NCI-H187 (cell line): ENCODE measurements at regions not wholly inside any gene's neighbourhood (a gene's known extent, or its start where the extent isn't known, plus 50 kb on each side); places are given as distances from the start of the nearest gene placed in this dataset.

Source experiments
- DNase-seq, 2 experiments: peaks; one replicate each; lab custom pipeline; 2025; lab: John Stamatoyannopoulos, UW

DNA sequence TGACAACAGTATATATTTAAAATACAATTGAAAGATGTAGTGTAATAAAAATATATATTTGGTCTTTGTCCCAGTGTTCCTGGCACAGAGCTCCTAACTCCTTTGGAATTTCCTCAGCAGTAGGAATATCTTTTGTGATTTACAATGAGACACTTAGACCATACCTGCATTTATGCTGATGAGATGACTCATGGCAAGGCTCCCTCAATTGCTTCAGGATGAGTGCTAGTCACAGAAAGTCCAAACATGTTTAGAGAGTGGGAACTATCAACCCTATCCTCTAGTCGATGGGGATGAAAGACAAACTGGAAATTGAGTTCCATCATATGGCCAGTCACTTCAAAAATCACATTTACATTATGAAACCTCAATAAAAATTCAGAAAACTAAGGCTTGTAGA is 588.3 kb upstream of the LMCD1 start:
- no peak for DNase-seq

DNA sequence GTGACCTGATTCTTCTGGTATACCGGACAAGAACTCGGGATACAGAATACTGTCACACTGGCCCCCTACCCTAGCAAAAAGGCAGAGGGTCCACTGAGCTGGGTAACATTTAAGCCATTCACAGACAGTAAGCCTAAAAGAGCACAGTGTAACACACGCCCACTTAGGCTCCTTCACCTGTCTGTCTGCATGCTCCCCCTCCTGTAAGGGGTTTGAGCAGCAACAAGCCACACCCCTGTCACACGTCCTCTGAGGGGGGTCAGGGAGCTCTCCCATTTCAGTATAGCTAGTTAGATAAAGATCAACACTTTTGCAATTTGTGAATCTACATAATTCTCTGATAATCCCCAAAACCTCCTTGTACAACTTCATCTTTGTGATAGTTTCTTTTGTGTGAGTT is 586.3 kb upstream of the LMCD1 start:
- DNase-seq: no peak

DNA sequence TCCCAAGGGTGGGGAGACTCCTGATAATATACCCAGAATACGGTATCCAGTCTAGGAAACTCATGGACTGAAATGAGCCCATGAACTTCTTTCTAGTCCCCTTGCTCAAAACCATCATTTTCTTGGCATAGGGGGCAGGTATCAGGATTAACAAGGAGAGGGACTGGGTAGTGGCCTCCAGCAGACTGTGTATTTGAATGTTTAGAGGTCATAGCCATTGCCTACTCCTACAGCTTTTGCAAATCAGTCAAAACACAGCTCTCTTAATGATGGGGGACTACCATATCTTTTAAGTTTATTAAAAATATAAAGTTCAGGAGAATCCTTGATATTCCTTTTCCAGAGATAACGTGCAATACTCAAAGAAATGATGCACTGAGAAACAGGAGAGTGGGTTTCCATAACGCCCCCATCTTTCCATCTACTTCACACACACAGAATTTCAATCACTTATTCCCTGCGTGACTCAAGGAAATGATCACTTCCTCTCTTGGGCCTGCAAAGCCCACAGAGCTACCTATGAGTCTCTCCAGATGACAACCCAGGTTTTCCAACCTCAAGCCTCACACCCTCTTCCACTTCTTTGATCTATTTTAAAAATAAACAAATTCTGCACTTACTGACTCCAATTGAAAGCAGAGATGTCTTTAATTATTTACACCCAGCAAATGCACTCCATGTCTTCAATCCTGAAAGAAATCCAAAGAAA is 584.0 kb upstream of the LMCD1 start:
- no peak for DNase-seq

DNA sequence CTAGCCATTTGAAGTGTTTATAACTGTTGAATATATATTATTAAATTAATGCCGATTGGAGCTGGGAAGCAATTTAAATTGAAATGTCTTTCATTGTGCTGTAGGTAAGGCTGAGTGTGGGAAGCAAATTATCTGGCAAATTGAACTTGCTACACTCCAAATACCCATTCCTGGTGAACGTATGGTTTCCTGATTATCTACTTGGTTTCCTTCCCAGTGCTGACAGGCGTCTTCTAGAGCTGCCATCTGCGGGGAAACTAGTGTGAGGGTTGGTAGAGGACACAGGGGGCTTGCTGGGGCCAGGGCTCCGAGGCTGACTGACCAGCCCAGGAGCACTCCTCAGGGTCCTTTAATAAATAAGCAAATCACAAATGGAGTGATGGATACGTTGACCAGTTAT is 581.4 kb upstream of the LMCD1 start:
- no peak for DNase-seq

DNA sequence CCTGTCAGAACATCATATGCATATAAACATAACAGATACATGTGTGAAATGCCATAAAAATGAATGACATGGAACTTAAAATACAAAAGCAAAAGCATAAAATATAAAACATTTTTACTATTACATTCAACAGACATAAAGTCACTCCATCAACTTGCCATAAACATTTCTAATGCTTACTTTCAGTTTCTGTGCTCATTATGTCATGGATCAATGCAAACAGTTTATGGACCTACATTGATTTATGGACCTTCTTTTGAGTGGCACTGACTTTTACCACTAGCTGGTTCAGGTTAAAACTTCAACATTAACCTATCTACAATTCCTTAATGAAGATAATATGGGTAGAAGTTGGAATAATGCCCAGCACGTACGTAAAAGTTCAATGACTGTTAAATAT is 577.4 kb upstream of the LMCD1 start:
- DNase-seq: no peak

DNA sequence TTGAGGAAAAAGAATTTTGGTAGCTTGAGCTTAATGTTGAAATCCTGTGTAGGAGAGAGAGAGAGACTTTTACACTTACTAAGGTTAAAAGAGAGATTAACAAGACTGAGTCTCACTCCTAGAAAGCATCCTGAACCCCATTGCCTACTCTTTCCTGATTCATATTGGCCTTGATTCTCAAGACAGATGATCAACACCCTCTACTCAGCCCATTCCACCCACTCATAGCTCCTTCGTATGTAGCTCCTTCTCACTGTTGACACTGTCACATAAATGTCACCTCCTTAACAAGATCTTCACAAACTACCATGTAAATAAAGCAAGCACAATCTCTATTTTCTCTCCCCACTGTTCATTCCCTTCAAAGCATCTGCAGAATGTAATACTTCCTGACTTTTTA is 574.6 kb upstream of the LMCD1 start:
- no peak for DNase-seq

DNA sequence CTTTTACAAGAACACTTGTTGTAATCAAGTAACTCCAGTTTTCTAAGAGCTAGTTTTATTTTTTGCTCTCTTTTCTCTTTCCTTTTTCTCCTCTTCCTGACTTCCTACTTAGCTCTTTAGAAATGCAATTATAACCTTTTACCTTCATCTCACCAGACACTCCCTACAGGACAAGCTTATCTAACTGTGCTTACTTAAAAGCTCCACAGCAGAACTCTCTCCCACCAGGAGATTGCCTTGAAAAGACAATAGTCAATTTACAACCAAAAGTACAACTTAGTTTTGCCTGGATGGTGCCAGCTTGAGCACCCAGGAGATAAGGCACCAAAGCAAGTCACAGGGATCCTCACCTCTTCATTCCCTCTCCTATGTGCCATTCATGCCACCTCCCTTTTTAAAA is 573.8 kb upstream of the LMCD1 start:
- no peak for DNase-seq

DNA sequence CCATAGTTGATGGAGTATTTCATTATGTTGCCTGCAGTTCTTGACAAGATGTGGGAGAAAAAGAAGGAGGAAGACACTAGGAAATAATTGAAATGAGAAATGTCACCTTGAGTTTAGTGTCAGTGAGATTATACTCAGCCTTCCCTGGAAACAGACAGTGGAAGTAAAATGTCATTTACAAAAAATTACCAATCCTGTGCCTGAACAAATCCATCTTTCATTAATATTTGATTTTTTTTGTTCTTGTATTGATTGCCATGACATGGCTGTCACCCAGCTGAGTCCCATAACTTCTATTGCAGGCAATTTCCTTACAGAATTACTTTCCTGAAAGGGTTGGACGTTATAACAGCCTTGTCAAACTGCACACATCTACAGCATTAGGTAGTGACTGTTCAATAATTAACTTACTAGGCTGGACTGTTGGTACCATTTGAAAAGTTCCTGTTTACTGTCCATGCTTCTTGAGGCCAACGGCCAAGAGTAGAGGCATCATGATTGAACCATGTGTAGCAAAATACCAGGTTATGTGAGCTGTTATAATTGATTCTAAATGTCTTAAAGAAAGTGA is 572.2 kb upstream of the LMCD1 start:
- DNase-seq: no peak

DNA sequence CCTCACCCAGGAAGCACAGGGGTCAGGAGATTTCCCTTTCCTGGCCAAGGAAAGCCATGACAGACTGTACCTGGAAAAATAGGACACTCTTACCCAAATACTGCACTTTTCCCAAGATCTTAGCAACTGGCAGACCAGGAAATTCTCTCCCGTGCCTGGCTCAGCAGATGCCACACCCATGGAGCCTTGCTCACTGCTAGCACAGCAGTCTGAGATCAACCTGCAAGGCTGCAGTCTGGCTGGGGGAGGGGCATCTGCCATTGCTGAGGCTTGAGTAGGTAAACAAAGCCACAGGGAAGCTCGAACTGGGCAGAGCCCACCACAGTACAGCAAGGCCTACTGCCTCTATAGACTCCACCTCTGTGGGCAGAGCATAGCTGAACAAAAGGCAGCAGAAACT is 567.3 kb upstream of the LMCD1 start:
- no peak for DNase-seq

DNA sequence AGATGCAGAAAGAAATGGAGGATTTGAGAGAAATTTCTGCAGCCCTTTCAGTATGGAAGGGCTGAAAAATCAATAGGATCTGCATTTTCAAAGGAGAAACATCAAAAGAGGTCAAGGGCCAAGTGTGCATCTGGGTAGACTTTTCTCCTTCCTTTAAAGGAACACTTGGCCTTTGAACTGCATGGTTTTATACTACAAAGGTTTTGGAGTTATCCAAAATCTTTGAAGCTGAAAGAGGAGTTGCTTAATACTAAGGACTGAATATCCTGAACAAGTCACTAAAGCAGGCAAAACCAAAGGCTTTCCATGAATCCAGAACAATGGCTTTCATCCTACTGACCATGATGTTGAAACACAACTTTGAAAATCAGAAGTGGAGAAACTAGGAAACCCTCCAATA is 553.7 kb upstream of the LMCD1 start:
- DNase-seq: no peak

DNA sequence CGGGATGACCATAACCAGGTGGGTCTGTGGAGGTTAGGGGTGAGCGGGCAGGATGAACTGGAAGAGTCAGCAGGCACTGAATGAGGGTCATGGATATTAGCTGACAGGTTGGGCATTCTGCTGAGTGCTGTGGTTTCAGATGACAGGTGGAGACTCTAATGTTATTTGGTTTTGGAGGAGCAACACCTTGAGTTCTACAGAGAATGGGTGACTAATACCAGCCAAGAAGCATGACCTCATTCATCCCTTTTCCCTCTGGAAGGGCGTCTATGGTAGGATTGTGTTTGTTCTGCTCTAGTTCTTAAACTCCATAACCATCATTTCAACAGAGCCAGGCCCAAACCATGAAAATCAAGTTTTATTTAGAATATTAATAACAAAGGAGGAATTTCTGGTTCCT is 550.7 kb upstream of the LMCD1 start:
- DNase-seq: no peak

DNA sequence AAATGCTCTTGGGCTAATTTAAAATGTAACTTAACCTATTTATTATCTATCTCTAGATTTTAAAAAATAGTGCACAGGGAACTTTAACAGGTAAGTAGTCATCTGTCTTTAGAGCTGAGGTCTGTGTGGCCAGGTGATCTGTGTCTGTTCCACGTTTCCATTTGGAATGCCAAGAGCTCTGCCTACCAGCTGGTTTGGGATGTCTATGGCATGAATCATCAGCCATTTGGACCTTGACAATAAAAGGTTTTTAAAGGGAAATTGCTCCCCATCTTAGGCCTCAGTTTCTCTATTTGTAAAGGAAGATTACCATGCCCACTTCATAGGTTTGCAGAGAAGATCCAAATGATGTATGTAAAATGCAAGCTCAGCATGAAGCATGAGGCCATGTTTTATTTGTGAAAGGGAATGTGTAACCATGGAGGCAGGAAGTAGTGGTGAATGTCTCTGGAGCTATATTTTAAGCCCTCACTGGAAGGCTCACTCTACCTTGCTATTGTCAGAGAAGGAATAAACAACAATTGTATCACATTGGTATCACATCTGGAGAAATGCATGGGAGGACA is 548.1 kb upstream of the LMCD1 start:
- DNase-seq: no peak

DNA sequence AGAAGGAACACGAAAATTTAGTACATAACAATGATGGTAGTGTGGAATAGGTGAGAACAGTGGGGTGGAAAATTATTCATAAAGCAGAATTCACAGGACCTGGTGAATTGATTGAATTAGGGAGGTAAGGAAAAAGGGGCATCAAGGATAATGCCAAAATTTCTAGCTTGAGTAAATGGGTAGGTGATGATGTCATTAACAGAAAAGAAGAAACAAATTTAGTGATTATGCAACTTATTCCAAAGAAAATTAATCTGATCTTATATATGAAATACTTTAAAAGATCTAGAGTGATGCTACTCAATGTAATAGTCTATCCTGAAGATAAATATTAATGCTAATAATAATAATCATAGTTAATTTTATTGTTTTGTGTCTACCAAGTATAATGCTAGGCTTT is 544.6 kb upstream of the LMCD1 start:
- no peak for DNase-seq

DNA sequence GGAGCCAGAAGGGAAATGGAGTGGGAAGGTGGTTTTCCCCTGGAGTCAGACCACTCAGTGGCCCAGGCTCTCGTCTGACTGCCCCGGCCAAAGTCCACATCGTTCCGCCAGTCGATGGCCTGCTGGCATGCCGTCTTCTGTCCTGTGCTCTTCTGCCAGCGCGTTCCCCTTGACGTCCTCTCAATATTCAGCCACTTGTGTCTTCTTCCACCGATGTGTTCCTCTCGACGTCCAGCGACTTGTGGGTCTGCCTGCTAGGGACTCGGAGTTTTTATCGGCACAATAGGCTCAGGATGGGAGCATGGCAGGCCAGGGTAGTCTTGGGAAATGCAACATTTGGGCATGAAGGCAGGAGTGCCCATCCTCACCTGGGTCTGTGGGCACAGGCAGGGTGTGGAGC is 542.5 kb upstream of the LMCD1 start:
- no peak for DNase-seq

DNA sequence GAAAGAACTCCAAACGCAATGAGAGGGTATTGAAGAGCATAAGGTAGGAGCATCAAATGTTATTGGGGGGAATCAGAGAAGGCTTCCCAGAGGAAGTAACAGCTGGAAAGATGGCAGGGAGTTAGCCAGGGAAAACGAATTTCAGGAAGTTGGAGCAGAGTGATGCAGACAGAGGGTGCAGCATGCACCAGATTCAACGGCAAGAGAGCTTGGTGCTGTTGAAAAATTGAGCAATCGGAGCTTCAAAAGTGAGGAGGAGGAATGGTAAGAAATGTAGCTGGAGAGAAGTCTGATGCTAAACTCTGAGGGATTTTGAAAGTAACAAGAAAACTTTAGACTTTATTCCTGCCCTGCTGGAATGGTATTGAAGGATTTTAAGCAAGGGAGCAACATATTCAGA is 541.0 kb upstream of the LMCD1 start:
- no peak for DNase-seq

DNA sequence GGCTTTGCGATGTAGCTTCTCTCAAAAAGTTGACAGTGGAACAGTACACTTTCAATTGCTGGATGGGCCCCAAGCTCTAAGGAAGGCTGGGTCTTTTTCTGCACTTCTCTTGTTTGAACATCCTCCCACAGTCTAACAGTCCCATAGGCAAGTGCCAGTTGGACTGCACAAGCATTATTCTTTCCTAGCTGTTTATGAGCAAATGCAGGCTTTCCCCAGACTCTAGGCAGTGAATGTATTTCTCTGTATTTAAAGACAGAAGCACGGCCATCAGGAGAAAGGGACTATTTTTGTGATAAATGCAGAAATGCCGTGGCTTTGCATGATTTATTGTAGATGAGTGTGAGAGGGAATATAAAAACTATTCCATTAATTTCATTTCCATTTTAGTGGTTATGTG is 539.3 kb upstream of the LMCD1 start:
- no peak for DNase-seq

DNA sequence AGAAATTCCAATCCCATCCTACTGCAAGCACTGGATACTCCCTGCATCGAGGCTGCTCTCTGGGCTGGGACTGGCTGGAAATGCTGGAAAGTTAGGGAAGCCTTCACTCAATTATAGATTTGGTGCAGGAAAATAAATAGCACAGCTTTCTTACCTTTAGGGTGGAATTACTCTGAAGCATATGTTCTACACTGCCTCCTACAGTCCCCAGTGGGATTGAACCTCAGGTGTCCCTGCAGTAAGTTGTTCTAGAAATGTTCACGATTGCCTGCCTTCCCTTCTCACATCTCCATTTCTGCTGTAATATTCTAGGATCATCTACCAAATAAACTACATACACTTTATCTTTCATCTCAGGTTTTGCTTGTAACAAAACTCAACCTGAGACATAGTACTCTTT is 536.7 kb upstream of the LMCD1 start:
- no peak for DNase-seq

DNA sequence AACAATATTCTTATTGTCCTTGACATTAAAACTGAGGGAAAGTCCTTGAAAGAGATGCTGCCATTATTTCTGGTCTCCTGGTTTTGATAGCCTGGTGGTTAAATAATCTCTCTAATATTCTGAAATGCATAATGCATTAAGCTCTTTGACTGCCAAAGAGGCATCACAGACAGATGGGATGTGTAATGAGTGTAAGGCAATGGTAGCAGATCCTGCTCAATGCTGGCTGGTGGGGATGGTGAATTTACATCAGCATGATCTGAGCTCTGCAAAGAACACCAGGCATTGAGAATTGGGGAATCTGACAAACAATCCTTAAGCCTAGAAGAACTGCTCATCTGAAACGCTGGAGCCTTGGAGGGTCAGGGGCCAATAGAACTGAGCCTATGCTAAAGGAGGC is 528.6 kb upstream of the LMCD1 start:
- no peak for DNase-seq

DNA sequence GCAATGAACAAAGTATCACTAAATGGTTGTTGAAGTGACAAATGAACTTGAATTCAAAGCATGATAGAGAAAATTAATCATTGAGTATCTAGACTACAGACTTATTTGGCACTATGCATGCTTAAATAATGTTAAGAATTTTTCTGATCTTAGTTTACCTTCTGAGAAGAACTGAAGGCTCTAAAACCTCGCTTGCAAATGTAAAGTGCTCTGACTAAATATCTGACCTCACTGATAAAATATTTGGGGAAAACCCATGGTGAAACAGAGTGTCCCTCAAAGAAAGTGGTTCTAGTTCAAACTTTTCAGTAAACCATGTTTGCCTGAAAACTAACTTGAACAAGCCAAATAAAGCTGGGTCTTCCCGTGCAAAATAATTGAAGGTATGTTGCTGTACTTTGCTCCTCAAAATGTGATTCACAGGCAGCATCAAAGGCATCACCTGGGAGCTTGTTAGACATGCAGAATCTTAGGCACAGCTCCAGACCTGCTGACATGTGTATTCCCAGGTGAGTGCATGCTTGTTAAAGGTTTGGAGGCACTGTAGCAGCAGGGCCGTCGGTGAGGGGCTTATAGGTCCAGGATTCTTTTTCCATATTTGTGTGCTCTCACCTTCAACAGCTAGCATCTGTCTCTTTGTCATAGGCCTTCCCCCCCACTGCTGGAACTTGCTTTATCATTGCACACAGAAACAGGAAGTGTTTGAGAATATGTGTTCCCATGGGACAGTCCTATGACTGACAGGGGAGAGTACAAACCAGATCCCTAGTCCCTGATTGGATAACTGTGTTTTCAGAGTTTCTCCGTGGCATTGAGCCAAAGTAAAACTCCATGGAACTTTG is 524.2 kb upstream of the LMCD1 start:
- DNase-seq: no peak

DNA sequence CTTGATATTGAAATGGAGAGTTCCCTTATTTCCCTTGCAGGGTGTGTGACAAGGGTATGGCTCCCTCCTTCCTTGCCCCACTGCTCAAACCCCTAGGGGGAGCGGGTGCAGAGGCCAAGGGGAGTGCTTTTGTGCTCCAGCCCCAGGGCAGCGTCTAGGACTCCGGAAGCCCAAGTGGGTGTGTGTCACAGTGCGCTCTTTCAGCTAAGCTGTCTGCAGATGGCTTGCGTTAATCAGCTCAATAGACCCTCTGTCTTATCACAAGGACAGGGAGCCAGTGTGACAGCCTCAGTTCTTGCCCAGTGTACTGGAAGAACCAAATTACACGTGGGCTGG is 523.6 kb upstream of the LMCD1 start:
- no peak for DNase-seq

DNA sequence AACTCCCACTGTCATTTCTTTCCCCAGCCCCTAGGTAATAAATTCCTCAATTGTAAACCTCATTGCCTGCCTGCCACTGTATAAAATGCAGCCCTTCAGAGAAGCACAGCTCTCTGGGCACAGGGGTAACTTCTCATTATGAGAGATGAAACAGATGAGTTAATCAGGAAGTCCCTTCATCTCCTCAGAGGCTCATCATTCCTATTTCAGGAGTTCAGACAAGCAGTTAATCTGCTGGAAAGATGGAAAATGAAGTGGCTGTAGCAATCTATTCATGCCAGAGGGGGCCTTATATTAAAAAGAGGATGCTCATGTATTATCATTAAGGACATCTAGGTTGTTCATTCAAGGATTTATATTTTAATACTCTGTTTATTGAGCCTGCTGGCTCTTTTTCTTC is 519.5 kb upstream of the LMCD1 start:
- no peak for DNase-seq

DNA sequence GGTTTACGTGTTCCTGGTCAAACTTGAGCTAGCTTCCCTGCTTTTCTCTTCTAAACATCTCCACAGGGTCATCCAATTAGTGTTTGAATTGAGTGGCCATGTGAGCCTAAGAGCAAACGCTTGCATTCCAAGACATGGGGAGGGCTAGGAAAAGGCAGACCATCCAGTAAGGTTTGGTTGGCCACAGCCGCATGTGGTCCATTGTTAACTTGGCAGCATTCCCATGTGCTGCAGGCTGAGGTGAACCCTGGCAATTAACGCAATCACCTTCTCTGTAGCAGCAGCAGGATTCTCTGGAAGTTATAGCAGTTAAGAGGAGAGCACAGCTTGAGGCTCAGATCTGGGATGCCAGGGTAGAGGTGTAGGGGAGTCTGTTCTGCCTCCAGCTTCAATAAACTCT is 502.2 kb upstream of the LMCD1 start:
- no peak for DNase-seq

DNA sequence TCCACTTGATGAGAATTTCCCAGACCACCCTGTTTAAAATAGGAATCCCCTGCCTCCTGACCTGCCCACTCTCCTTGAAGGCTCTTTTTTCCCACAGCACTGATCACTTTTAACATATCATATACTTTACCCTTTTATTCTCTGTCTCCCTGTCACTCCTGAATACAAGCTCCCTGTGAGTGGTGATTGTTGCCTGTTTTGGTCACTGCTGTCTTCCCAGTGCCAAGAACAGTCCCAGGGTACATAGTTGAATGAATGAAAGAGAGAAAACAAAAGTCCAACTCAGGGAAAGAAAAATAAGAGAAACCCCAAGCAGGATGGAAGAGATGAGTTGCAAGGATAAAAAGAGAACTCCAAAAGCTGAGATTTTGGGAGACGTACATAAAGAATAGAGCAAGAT is 500.3 kb upstream of the LMCD1 start:
- no peak for DNase-seq
